ENCODE measurements at regions not wholly inside any gene's neighbourhood (a gene's known extent, or its start where the extent isn't known, plus 50 kb on each side); places are given as distances from the start of the nearest gene placed in this dataset.

GRCh38 chr2:139083121-139083520 is 302.9 kb upstream of the NXPH2 start:
- TF ChIP-seq CTCF (IDR thresholded peaks at IDR 0.05) (no peak), POLR2AphosphoS5 (IDR thresholded peaks at IDR 0.05; ENCODE audit: insufficient read depth in 1 of 2, low read depth in 1 of 2) (no peak)

All from vagina (tissue), 2 donors.